ENCODE measurements at regions not wholly inside any gene's neighbourhood (a gene's known extent, or its start where the extent isn't known, plus 50 kb on each side); places are given as distances from the start of the nearest gene placed in this dataset.

DNA sequence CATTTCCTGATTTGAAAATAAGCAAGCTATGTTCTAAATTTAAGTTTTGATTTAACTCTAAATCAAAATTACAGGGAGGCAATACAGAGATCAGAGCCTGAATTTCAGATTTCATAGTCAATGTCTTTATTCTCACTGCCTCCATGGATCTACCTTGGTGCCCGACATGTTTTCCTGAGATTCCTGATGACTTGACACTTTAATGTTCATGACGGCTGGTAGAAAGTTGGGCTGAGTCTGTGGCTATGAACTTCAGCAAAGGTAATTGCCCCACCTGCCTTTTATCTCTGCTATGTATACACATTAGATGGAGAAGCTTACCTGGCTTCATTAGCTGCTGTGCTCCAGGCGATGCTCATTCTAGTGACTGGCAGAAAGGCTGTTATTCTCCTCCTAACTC is 1390.5 kb upstream of the CELF4 start:
- no peaks in the 10 kb centered on the region for H3K27me3 ChIP-seq (ENCODE audit: control insufficient read depth in 1 of 2, insufficient read depth in 2 of 2, low read length in 2 of 2)
- H3K4me3 ChIP-seq (ENCODE audit: low read length in 2 of 2): no peak overlapping the region
- no peak overlapping the region for H3K9ac ChIP-seq (ENCODE audit: low read length in 2 of 2)
- no peak overlapping the region for H3K27ac ChIP-seq (ENCODE audit: low read length)
- H3K9me3 ChIP-seq (ENCODE audit: control insufficient read depth in 2 of 2, low read length in 2 of 2): no peaks in the 10 kb centered on the region
- H3K36me3 ChIP-seq (ENCODE audit: control insufficient read depth in 2 of 2, insufficient read depth in 2 of 2, low read length in 2 of 2): no peaks in the 10 kb centered on the region
- H3K4me1 ChIP-seq (ENCODE audit: control insufficient read depth, insufficient read depth, low read length): no peaks in the 10 kb centered on the region

DNA sequence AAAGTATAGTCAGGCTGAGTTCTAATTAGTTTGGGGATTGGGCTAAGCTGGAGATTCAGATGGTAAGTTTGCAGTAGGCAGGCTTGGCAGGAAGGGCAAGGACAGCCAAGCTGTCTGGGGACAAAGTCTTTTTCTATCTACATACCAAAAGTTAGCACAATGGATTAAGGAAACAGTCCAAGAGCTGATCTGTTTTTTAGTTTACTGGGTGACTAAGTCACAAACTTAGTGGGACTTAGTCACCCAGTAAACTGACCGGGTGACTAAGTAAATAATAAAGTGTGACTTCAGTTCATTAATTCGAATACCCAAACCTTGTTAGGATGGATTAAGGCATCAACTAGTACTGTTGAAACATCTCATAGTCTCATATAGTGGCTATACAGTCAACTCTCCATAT is 1386.0 kb upstream of the CELF4 start:
- H3K9me3 ChIP-seq (ENCODE audit: control insufficient read depth in 2 of 2, low read length in 2 of 2): no peaks in the 10 kb centered on the region
- no peaks in the 10 kb centered on the region for H3K27me3 ChIP-seq (ENCODE audit: control insufficient read depth in 1 of 2, insufficient read depth in 2 of 2, low read length in 2 of 2)
- H3K36me3 ChIP-seq (ENCODE audit: control insufficient read depth in 2 of 2, insufficient read depth in 2 of 2, low read length in 2 of 2): no peaks in the 10 kb centered on the region
- no peaks in the 10 kb centered on the region for H3K4me1 ChIP-seq (ENCODE audit: control insufficient read depth, insufficient read depth, low read length)
- H3K4me3 ChIP-seq (ENCODE audit: low read length in 2 of 2): no peak overlapping the region
- H3K27ac ChIP-seq (ENCODE audit: low read length): no peak overlapping the region
- H3K9ac ChIP-seq (ENCODE audit: low read length in 2 of 2): no peak overlapping the region

GRCh38 chr18:38948436-38948835 is 1382.8 kb upstream of the CELF4 start:
- Histone ChIP-seq H3K9me3 (ENCODE audit: control insufficient read depth in 2 of 2, low read length in 2 of 2) (no peaks in the 10 kb centered on the region), H3K27ac (ENCODE audit: low read length) (no peak overlapping the region), H3K9ac (ENCODE audit: low read length in 2 of 2) (no peak overlapping the region), H3K27me3 (ENCODE audit: control insufficient read depth in 1 of 2, insufficient read depth in 2 of 2, low read length in 2 of 2) (no peaks in the 10 kb centered on the region), H3K4me1 (ENCODE audit: control insufficient read depth, insufficient read depth, low read length) (no peaks in the 10 kb centered on the region), H3K36me3 (ENCODE audit: control insufficient read depth in 2 of 2, insufficient read depth in 2 of 2, low read length in 2 of 2) (no peaks in the 10 kb centered on the region), H3K4me3 (ENCODE audit: low read length in 2 of 2) (no peak overlapping the region)

GRCh38 chr18:38944446-38945024 is 1378.9 kb upstream of the CELF4 start:
- Histone ChIP-seq H3K4me3 (ENCODE audit: low read length in 2 of 2) (no peak overlapping the region), H3K27me3 (ENCODE audit: control insufficient read depth in 1 of 2, insufficient read depth in 2 of 2, low read length in 2 of 2) (no peaks in the 10 kb centered on the region), H3K4me1 (ENCODE audit: control insufficient read depth, insufficient read depth, low read length) (no peaks in the 10 kb centered on the region), H3K9me3 (ENCODE audit: control insufficient read depth in 2 of 2, low read length in 2 of 2) (peaks cover 0 to 3% of the 10 kb centered on the region in 2 donors), H3K27ac (ENCODE audit: low read length) (no peak overlapping the region), H3K9ac (ENCODE audit: low read length in 2 of 2) (no peak overlapping the region), H3K36me3 (ENCODE audit: control insufficient read depth in 2 of 2, insufficient read depth in 2 of 2, low read length in 2 of 2) (no peaks in the 10 kb centered on the region)

GRCh38 chr18:38941711-38942561 is 1376.3 kb upstream of the CELF4 start:
- Histone ChIP-seq H3K27ac (ENCODE audit: low read length) (no peak overlapping the region), H3K9ac (ENCODE audit: low read length in 2 of 2) (no peak overlapping the region), H3K9me3 (ENCODE audit: control insufficient read depth in 2 of 2, low read length in 2 of 2) (peaks cover 0 to 3% of the 10 kb centered on the region in 2 donors), H3K4me1 (ENCODE audit: control insufficient read depth, insufficient read depth, low read length) (no peaks in the 10 kb centered on the region), H3K27me3 (ENCODE audit: control insufficient read depth in 1 of 2, insufficient read depth in 2 of 2, low read length in 2 of 2) (no peaks in the 10 kb centered on the region), H3K4me3 (ENCODE audit: low read length in 2 of 2) (no peak overlapping the region), H3K36me3 (ENCODE audit: control insufficient read depth in 2 of 2, insufficient read depth in 2 of 2, low read length in 2 of 2) (no peaks in the 10 kb centered on the region)

GRCh38 chr18:38940863-38941531 is 1375.4 kb upstream of the CELF4 start:
- Histone ChIP-seq H3K27me3 (ENCODE audit: control insufficient read depth in 1 of 2, insufficient read depth in 2 of 2, low read length in 2 of 2) (no peaks in the 10 kb centered on the region), H3K27ac (ENCODE audit: low read length) (no peak overlapping the region), H3K4me3 (ENCODE audit: low read length in 2 of 2) (no peak overlapping the region)

GRCh38 chr18:38940475-38940862 is 1374.9 kb upstream of the CELF4 start:
- Histone ChIP-seq H3K27ac (ENCODE audit: low read length) (no peak overlapping the region), H3K4me1 (ENCODE audit: control insufficient read depth, insufficient read depth, low read length) (no peaks in the 10 kb centered on the region), H3K9me3 (ENCODE audit: control insufficient read depth in 2 of 2, low read length in 2 of 2) (peaks cover 0 to 3% of the 10 kb centered on the region in 2 donors), H3K36me3 (ENCODE audit: control insufficient read depth in 2 of 2, insufficient read depth in 2 of 2, low read length in 2 of 2) (no peaks in the 10 kb centered on the region), H3K4me3 (ENCODE audit: low read length in 2 of 2) (no peak overlapping the region), H3K9ac (ENCODE audit: low read length in 2 of 2) (no peak overlapping the region), H3K27me3 (ENCODE audit: control insufficient read depth in 1 of 2, insufficient read depth in 2 of 2, low read length in 2 of 2) (no peaks in the 10 kb centered on the region)

More at GRCh38 chr18:38940863-38941531, 1375.4 kb upstream of the CELF4 start:
- H3K9ac ChIP-seq (ENCODE audit: low read length in 2 of 2): no peak overlapping the region
- no peaks in the 10 kb centered on the region for H3K36me3 ChIP-seq (ENCODE audit: control insufficient read depth in 2 of 2, insufficient read depth in 2 of 2, low read length in 2 of 2)
- no peaks in the 10 kb centered on the region for H3K4me1 ChIP-seq (ENCODE audit: control insufficient read depth, insufficient read depth, low read length)
- peaks cover 0 to 3% of the 10 kb centered on the region in 2 donors for H3K9me3 ChIP-seq (ENCODE audit: control insufficient read depth in 2 of 2, low read length in 2 of 2)

DNA sequence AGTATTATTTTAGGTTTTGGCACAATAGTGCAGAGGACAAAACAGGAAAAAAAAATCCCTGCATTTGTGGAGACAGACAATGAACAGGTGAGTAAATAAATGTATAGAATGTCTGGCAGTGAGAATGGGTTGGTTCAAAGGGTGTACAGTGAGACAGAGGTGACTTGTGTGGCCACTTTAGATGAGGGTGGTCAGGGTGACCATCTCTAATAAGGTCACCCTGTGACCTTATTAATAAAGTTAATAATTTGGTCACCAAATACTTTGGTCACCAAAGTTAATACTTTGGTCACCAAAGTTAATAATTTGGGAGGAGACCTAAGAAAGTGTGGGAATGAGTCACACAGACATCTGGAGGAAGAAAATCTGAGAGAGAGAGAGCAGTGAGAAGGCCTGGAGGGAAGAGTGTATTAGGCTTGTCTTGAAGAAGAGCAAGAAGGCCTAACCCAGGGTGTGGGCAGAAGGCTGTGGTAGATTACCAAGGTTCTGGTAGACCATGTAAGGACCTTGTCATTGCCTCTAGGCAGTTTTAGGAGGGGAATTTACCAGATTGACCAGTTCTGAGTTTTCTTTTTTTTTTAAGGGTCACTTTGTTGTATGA is 1368.4 kb upstream of the CELF4 start:
- H3K27ac ChIP-seq (ENCODE audit: low read length): no peak overlapping the region
- H3K4me3 ChIP-seq (ENCODE audit: low read length in 2 of 2): no peak overlapping the region
- no peak overlapping the region for H3K9ac ChIP-seq (ENCODE audit: low read length in 2 of 2)
- no peaks in the 10 kb centered on the region for H3K27me3 ChIP-seq (ENCODE audit: control insufficient read depth in 1 of 2, insufficient read depth in 2 of 2, low read length in 2 of 2)
- H3K9me3 ChIP-seq (ENCODE audit: control insufficient read depth in 2 of 2, low read length in 2 of 2): no peaks in the 10 kb centered on the region
- no peaks in the 10 kb centered on the region for H3K36me3 ChIP-seq (ENCODE audit: control insufficient read depth in 2 of 2, insufficient read depth in 2 of 2, low read length in 2 of 2)
- H3K4me1 ChIP-seq (ENCODE audit: control insufficient read depth, insufficient read depth, low read length): no peaks in the 10 kb centered on the region

DNA sequence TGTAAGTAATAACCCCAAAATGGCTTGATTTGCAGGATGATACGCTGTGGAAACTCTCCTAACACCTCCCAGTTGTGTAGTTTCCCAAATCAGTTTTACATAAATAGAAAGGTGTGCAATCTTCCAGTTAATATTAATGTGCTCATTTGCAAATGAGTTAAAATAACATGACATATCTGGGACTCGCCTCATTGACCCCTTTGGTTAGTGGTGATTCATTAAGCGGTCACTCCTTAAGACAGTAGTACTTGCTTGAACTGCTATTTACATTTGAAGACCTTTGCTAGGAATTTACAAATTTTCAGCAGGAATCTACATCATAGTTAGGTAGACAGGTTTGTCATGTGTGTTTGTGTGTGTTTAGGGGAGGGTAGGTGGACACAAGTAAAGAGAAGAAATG is 1367.7 kb upstream of the CELF4 start:
- no peak overlapping the region for H3K9ac ChIP-seq (ENCODE audit: low read length in 2 of 2)

GRCh38 chr18:38932752-38933151 is 1367.2 kb upstream of the CELF4 start:
- Histone ChIP-seq H3K27me3 (ENCODE audit: control insufficient read depth in 1 of 2, insufficient read depth in 2 of 2, low read length in 2 of 2) (no peaks in the 10 kb centered on the region), H3K36me3 (ENCODE audit: control insufficient read depth in 2 of 2, insufficient read depth in 2 of 2, low read length in 2 of 2) (no peaks in the 10 kb centered on the region), H3K9ac (ENCODE audit: low read length in 2 of 2) (no peak overlapping the region), H3K4me3 (ENCODE audit: low read length in 2 of 2) (no peak overlapping the region), H3K9me3 (ENCODE audit: control insufficient read depth in 2 of 2, low read length in 2 of 2) (no peaks in the 10 kb centered on the region), H3K4me1 (ENCODE audit: control insufficient read depth, insufficient read depth, low read length) (no peaks in the 10 kb centered on the region), H3K27ac (ENCODE audit: low read length) (no peak overlapping the region)

More for the DNA sequence above, 1367.7 kb upstream of the CELF4 start:
- H3K36me3 ChIP-seq (ENCODE audit: control insufficient read depth in 2 of 2, insufficient read depth in 2 of 2, low read length in 2 of 2): no peaks in the 10 kb centered on the region
- no peaks in the 10 kb centered on the region for H3K9me3 ChIP-seq (ENCODE audit: control insufficient read depth in 2 of 2, low read length in 2 of 2)
- no peaks in the 10 kb centered on the region for H3K27me3 ChIP-seq (ENCODE audit: control insufficient read depth in 1 of 2, insufficient read depth in 2 of 2, low read length in 2 of 2)
- H3K4me1 ChIP-seq (ENCODE audit: control insufficient read depth, insufficient read depth, low read length): no peaks in the 10 kb centered on the region
- no peak overlapping the region for H3K27ac ChIP-seq (ENCODE audit: low read length)
- no peak overlapping the region for H3K4me3 ChIP-seq (ENCODE audit: low read length in 2 of 2)

Measured in stomach smooth muscle (tissue), 2 donors.